ENCODE measurements at regions not wholly inside any gene's neighbourhood (a gene's known extent, or its start where the extent isn't known, plus 50 kb on each side); places are given as distances from the start of the nearest gene placed in this dataset.

- Histone ChIP-seq H3K4me1 (ENCODE audit: control insufficient read depth, insufficient read depth, low read length) (no peaks in the 10 kb centered on the region), H3K36me3 (ENCODE audit: control insufficient read depth in 2 of 2, insufficient read depth in 1 of 2, low read length in 2 of 2) (no peaks in the 10 kb centered on the region), H3K27ac (ENCODE audit: extremely low read depth, low read depth, low read length) (no peak overlapping the region), H3K4me3 (ENCODE audit: low read depth, low read length) (no peak overlapping the region), H3K9me3 (ENCODE audit: control insufficient read depth, insufficient read depth, low read depth, low read length) (no peaks in the 10 kb centered on the region)
- ChIA-PET CTCF (interaction anchor here (0.6 kb wide), 1 partner anchor 542 kb away, joined by 3 read pairs; no protein-coding TSS in a partner anchor), POLR2A (no interaction called here)
- TF ChIP-seq ZFP69B (tag by site-specific recombination; IDR thresholded peaks at IDR 0.05), result no peak
- peak; percentile 70 for TF ChIP-seq FEZF1 (tag by site-specific recombination; IDR thresholded peaks at IDR 0.05)
- TF ChIP-seq ZNF292 (tag by site-specific recombination; IDR thresholded peaks at IDR 0.05; ENCODE audit: borderline replicate concordance, low read depth), result no peak
- TF ChIP-seq PRDM6 (tag by site-specific recombination; IDR thresholded peaks at IDR 0.05), result peak; percentile 65
- TF ChIP-seq ZNF843 (tag by site-specific recombination; IDR thresholded peaks at IDR 0.05), result 0 out of 2 replicates have a peak, but pooled peaks have one; percentile 22
- TF ChIP-seq ZNF529 (tag by site-specific recombination; IDR thresholded peaks at IDR 0.05; ENCODE audit: insufficient replicate concordance), result no peak
Observed at GRCh38 chr13:50463719-50464118, 379.8 kb downstream of the DLEU7 start.

GRCh38 chr13:50464349-50465251 is 378.9 kb downstream of the DLEU7 start:
- Histone ChIP-seq H3K36me3 (ENCODE audit: control insufficient read depth in 2 of 2, insufficient read depth in 1 of 2, low read length in 2 of 2) (no peaks in the 10 kb centered on the region), H3K27ac (ENCODE audit: extremely low read depth, low read depth, low read length) (no peak overlapping the region), H3K9me3 (ENCODE audit: control insufficient read depth, insufficient read depth, low read depth, low read length) (no peaks in the 10 kb centered on the region), H3K4me3 (ENCODE audit: low read depth, low read length) (no peak overlapping the region), H3K4me1 (ENCODE audit: control insufficient read depth, insufficient read depth, low read length) (no peaks in the 10 kb centered on the region)
- TF ChIP-seq ZNF362 (tag by site-specific recombination; IDR thresholded peaks at IDR 0.05), result no peak
- TF ChIP-seq ELK4 (IDR thresholded peaks at IDR 0.05; ENCODE audit: borderline replicate concordance, low read depth, low read length), result no peak
- TF ChIP-seq ZNF626 (tag by site-specific recombination; IDR thresholded peaks at IDR 0.05), result no peak
- no peak for TF ChIP-seq ZNF16 (tag by site-specific recombination; IDR thresholded peaks at IDR 0.05; ENCODE audit: low read depth)
- no peak for TF ChIP-seq SP3 (tag by site-specific recombination; IDR thresholded peaks at IDR 0.05)
- TF ChIP-seq ZNF654 (tag by site-specific recombination; IDR thresholded peaks at IDR 0.05; ENCODE audit: low read depth), result no peak
- TF ChIP-seq ZBTB21 (tag by site-specific recombination; IDR thresholded peaks at IDR 0.05), result no peak
- TF ChIP-seq ZNF341 (tag by site-specific recombination; IDR thresholded peaks at IDR 0.05; ENCODE audit: low read depth), result no peak
- no peak for TF ChIP-seq ZNF645 (tag by site-specific recombination; IDR thresholded peaks at IDR 0.05)
- TF ChIP-seq ZNF155 (tag by site-specific recombination; IDR thresholded peaks at IDR 0.05), result no peak
- ChIA-PET CTCF (interaction anchor here (0.7 kb wide), 1 partner anchor 10 kb away, joined by 3 read pairs; no protein-coding TSS in a partner anchor), POLR2A (no interaction called here)

All from HEK293 (cell line).